Naive B cell (primary cell): ENCODE measurements at regions not wholly inside any gene's neighbourhood (a gene's known extent, or its start where the extent isn't known, plus 50 kb on each side); places are given as distances from the start of the nearest gene placed in this dataset.

Experiments used
- ATAC-seq, 2 donors: fragments of 150-1000 bp; cut with Tn5 transposase; 2 replicates each; pipeline ENCODE4 v1.10.0; 2021; ENCODE audit warnings: low read depth in 2 of 2, mild to moderate bottlenecking in 2 of 2, moderate library complexity in 2 of 2
- DNase-seq: peaks from one replicate; pipeline ENCODE4 v3.0.0; 2022
- H3K27ac Mint-ChIP-seq, 6 donors: one replicate each; pipeline ENCODE4 v1.8.0; 2020 to 2022; ENCODE audit warnings: mild to moderate bottlenecking in 6 of 6, mixed read lengths in 6 of 6, moderate library complexity in 5 of 6, inconsistent platforms in 2 of 6
- H3K27me3 Mint-ChIP-seq, 3 donors: one replicate each; pipeline ENCODE4 v1.8.0; 2021 to 2022; ENCODE audit warnings: mixed read lengths in 3 of 3, mild to moderate bottlenecking in 1 of 3
- H3K36me3 Mint-ChIP-seq, 2 donors: one replicate each; pipeline ENCODE4 v1.8.0; 2020 to 2022; ENCODE audit warnings: mixed read lengths in 2 of 2, inconsistent platforms in 1 of 2, mild to moderate bottlenecking in 1 of 2
- H3K4me1 Mint-ChIP-seq, 3 donors: one replicate each; pipeline ENCODE4 v1.8.0; 2020 to 2022; ENCODE audit warnings: mixed read lengths in 3 of 3, inconsistent platforms in 1 of 3, mild to moderate bottlenecking in 1 of 3, moderate library complexity in 1 of 3
- H3K4me3 Mint-ChIP-seq, 8 donors: one replicate each; pipeline ENCODE4 v1.8.0; 2020 to 2022; ENCODE audit warnings: mild to moderate bottlenecking in 8 of 8, mixed read lengths in 8 of 8, moderate library complexity in 8 of 8, inconsistent platforms in 2 of 8
- H3K9me3 Mint-ChIP-seq, 7 donors: one replicate each; pipeline ENCODE4 v1.8.0; 2020 to 2022; ENCODE audit warnings: mixed read lengths in 7 of 7, mild to moderate bottlenecking in 5 of 7, inconsistent platforms in 2 of 7, moderate library complexity in 1 of 7

DNA sequence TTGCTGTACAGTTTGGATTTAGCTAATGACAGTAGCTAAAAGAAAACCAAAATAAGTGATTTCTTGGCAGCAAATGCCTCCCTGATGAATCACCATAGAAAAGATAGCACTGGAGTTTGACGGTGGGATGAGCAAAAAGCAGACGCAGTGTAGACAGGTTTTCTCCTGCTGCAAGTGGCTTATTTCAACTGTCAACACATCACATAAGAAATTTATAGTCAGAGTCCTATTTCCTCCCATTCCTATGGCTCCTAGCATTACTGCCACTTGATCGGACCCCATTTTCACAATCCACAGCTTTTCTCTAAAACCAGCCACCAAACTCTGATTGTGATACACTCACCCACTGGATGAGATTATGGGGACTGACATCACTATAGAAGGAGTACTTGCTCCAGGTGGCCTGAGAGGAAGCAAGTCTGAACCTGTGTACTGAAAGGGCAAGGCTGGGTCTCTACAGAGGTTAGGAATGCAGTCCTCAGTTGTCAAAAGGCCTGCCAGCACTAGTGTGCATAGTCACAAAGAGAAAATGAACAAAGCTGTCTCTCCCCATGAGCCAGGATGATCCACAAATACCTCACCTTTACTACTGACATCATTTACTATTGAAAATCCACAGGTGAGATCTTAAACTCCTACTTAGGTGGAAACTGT lies 359.8 kb downstream of the LTN1 start:
- Mint-ChIP-seq H3K27ac (no peak overlapping the region), H3K4me1 (peaks cover 0 to 5% (median 5%) of the 10 kb centered on the region in 3 donors), H3K9me3 (peaks cover 0 to under 1% (median 0%) of the 10 kb centered on the region in 7 donors), H3K4me3 (no peak overlapping the region), H3K36me3 (peaks cover 2 to 4% of the 10 kb centered on the region in 2 donors), H3K27me3 (peaks cover 0 to 4% (median 1%) of the 10 kb centered on the region in 3 donors)
- DNase-seq = no peak
- ATAC-seq = no peak

GRCh38 chr21:28627691-28628090 lies 365.0 kb downstream of the LTN1 start:
- DNase-seq = no peak
- H3K4me1 Mint-ChIP-seq = no peaks in the 10 kb centered on the region

GRCh38 chr21:28627261-28627660 lies 365.4 kb downstream of the LTN1 start:
- Mint-ChIP-seq H3K4me1 (no peaks in the 10 kb centered on the region), H3K27ac (no peak overlapping the region), H3K9me3 (peaks cover 0 to 14% (median 8%) of the 10 kb centered on the region in 7 donors), H3K36me3 (peaks cover 0 to 4% of the 10 kb centered on the region in 2 donors), H3K4me3 (no peak overlapping the region), H3K27me3 (no peaks in the 10 kb centered on the region)
- ATAC-seq (no peak), DNase-seq (no peak)

More at GRCh38 chr21:28627691-28628090, 365.0 kb downstream of the LTN1 start:
- Mint-ChIP-seq H3K27me3 (no peaks in the 10 kb centered on the region), H3K36me3 (peaks cover 0 to 4% of the 10 kb centered on the region in 2 donors), H3K9me3 (peaks cover 0 to 13% (median 6%) of the 10 kb centered on the region in 7 donors), H3K4me3 (no peak overlapping the region), H3K27ac (no peak overlapping the region)
- no peak for ATAC-seq

- DNase-seq (no peak), ATAC-seq (no peak)
- Mint-ChIP-seq H3K27ac (no peak overlapping the region), H3K27me3 (peaks cover 0 to 5% (median 0%) of the 10 kb centered on the region in 3 donors), H3K4me1 (no peaks in the 10 kb centered on the region), H3K4me3 (no peak overlapping the region), H3K36me3 (peaks cover 12 to 13% of the 10 kb centered on the region in 2 donors), H3K9me3 (peaks cover 0 to 14% (median 9%) of the 10 kb centered on the region in 7 donors)
These were observed 368.1 kb downstream of the LTN1 start for GRCh38 chr21:28624626-28625025.

DNA sequence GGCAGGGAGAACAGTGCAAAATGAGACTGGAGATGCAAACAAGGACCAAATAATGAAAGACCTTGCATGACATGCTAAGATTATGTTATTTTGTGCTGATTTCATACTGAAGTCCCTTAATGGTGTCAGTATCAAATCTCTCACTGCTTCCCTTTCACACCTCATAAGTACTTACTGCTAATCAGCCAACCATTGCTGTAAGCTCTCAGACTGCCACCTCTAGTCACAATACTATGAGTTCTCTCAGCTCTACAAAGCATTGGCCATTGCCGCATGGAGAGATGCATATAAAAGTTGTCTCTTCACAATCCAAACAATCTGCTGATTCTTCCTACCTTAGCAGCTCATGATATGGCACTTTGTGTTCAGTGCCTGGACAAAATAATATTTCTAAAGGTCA lies 375.4 kb downstream of the LTN1 start:
- no peak for DNase-seq
- ATAC-seq = no peak
- Mint-ChIP-seq H3K4me3 (no peak overlapping the region), H3K27me3 (peaks cover 0 to 5% (median 0%) of the 10 kb centered on the region in 3 donors), H3K36me3 (peaks cover 9 to 12% of the 10 kb centered on the region in 2 donors), H3K27ac (peak overlapping the region in 2 of 6 donors; percentile 3 to 80), H3K4me1 (no peaks in the 10 kb centered on the region), H3K9me3 (peaks cover 0 to 3% (median 0%) of the 10 kb centered on the region in 7 donors)

DNA sequence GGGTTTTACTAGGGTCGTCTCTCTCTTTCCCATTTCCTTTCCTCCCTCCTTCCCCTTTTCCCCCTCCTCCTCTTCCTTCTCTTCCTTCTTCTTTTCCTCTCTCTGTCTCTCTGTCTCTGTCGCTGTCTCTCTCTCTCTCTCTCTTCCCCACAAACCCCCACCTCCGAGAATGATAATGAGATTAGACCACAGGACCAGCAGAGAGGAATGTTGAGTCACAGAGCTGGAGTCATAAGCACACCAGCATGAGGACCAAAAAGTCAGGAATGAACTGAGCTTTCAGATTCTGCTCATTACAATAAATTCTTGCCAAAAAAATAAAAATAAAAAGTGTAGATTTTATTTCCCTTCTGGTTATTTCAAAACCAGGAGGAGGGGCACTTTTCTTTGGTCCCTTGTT lies 377.4 kb downstream of the LTN1 start:
- no peaks in the 10 kb centered on the region for H3K9me3 Mint-ChIP-seq
- no peaks in the 10 kb centered on the region for H3K27me3 Mint-ChIP-seq
- DNase-seq = no peak
- no peak overlapping the region for H3K4me3 Mint-ChIP-seq
- no peaks in the 10 kb centered on the region for H3K4me1 Mint-ChIP-seq
- no peak for ATAC-seq
- no peak overlapping the region for H3K27ac Mint-ChIP-seq
- no peaks in the 10 kb centered on the region for H3K36me3 Mint-ChIP-seq

- no peaks in the 10 kb centered on the region for H3K27me3 Mint-ChIP-seq
- ATAC-seq = no peak
- peaks cover 0 to 3% (median 0%) of the 10 kb centered on the region in 7 donors for H3K9me3 Mint-ChIP-seq
- no peak overlapping the region for H3K4me3 Mint-ChIP-seq
- no peaks in the 10 kb centered on the region for H3K36me3 Mint-ChIP-seq
- no peaks in the 10 kb centered on the region for H3K4me1 Mint-ChIP-seq
- no peak overlapping the region for H3K27ac Mint-ChIP-seq
- DNase-seq = no peak
These were observed 377.9 kb downstream of the LTN1 start for GRCh38 chr21:28614791-28615190.

GRCh38 chr21:28608646-28609045 lies 384.0 kb downstream of the LTN1 start:
- no peak overlapping the region for H3K4me3 Mint-ChIP-seq
- H3K9me3 Mint-ChIP-seq = peaks cover 0 to 13% (median 4%) of the 10 kb centered on the region in 7 donors
- DNase-seq (no peak), ATAC-seq (no peak)
- peaks cover 7 to 9% of the 10 kb centered on the region in 2 donors for H3K36me3 Mint-ChIP-seq
- peaks cover 13 to 30% (median 22%) of the 10 kb centered on the region in 3 donors for H3K4me1 Mint-ChIP-seq
- no peaks in the 10 kb centered on the region for H3K27me3 Mint-ChIP-seq
- H3K27ac Mint-ChIP-seq = peak overlapping the region in 2 of 6 donors; percentile 54 to 92

DNA sequence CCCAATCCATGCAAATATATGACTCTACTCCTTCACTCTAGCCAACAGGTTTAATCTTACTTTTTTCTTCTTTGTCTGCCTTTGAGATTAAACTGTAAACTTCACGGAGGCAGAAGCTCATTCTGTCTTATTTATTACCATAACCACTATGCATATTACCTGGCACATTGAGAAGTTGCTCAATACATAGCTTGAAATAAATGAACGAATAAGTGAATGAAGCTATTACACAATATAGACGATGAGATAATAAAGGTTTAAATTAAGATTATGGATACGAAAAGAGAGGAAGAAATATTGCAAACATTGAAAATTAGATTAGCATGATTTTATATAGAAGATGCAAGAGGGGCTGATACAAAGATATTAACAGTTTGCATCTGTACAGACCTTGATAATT lies 385.1 kb downstream of the LTN1 start:
- ATAC-seq (no peak), DNase-seq (no peak)
- Mint-ChIP-seq H3K27ac (no peak overlapping the region), H3K9me3 (peaks cover 0 to 13% (median 4%) of the 10 kb centered on the region in 7 donors), H3K36me3 (peaks cover 7 to 9% of the 10 kb centered on the region in 2 donors), H3K27me3 (no peaks in the 10 kb centered on the region), H3K4me3 (no peak overlapping the region), H3K4me1 (peaks cover 13 to 31% (median 23%) of the 10 kb centered on the region in 3 donors)

GRCh38 chr21:28604946-28605537 lies 387.6 kb downstream of the LTN1 start:
- ATAC-seq = peak; percentile 100
- peaks cover 13 to 31% (median 23%) of the 10 kb centered on the region in 3 donors for H3K4me1 Mint-ChIP-seq
- H3K4me3 Mint-ChIP-seq = peak overlapping the region in 5 of 8 donors; percentile 27 to 53 (median 42)
- peaks cover 7 to 23% of the 10 kb centered on the region in 2 donors for H3K36me3 Mint-ChIP-seq
- peak; percentile 42 for DNase-seq
- peak overlapping the region in 1 of 6 donors; percentile 86 for H3K27ac Mint-ChIP-seq
- H3K9me3 Mint-ChIP-seq = peaks cover 8 to 29% (median 16%) of the 10 kb centered on the region in 7 donors
- H3K27me3 Mint-ChIP-seq = no peaks in the 10 kb centered on the region

DNA sequence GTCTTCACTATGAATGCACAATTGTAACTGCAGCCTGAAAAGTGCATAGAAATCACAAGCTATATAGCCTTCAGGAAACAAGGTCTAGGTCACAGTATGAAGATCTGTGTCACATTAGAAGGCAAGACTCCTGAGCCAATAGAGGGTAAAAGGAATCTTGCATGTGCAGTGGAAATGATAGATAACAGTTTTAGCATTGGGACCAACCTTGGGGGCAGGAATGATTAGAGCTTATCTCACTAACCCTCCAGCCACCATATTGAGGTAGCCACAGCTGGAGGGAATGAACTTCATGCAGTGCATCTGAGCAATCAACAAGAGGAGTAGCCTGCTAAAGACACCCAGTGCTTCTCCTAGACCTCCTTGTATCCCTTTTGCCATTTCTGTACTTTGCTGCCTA lies 390.1 kb downstream of the LTN1 start:
- Mint-ChIP-seq H3K4me3 (no peak overlapping the region), H3K27ac (no peak overlapping the region), H3K9me3 (peaks cover 15 to 42% (median 28%) of the 10 kb centered on the region in 7 donors), H3K27me3 (peaks cover 0 to under 1% (median 0%) of the 10 kb centered on the region in 3 donors), H3K4me1 (peaks cover 8 to 25% (median 18%) of the 10 kb centered on the region in 3 donors), H3K36me3 (peaks cover 15 to 33% of the 10 kb centered on the region in 2 donors)
- ATAC-seq (no peak), DNase-seq (no peak)

DNA sequence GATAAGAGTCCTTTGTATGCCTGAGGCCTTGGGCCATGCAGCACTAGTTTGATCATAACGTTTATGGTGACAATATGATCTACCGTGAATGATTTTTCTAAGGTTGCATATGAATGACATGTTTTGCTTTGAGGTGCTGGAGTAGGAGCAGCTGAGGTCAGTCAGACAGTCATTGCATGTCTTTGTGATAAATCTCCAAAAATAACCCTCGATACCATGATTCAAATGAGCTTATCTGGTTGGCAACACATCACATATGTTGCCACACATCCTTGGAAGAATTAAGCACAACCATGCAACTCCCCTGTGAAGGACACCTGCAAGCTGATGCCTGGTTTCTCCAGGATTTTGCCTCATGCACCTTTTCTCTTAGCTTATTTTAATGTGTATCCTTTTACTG lies 394.5 kb downstream of the LTN1 start:
- ATAC-seq (no peak), DNase-seq (no peak)
- H3K27me3 Mint-ChIP-seq = peaks cover 0 to 5% (median 0%) of the 10 kb centered on the region in 3 donors
- H3K9me3 Mint-ChIP-seq = peaks cover 18 to 45% (median 34%) of the 10 kb centered on the region in 7 donors
- H3K27ac Mint-ChIP-seq = no peak overlapping the region
- H3K4me1 Mint-ChIP-seq = no peaks in the 10 kb centered on the region
- peaks cover 17 to 39% of the 10 kb centered on the region in 2 donors for H3K36me3 Mint-ChIP-seq
- H3K4me3 Mint-ChIP-seq = no peak overlapping the region

- no peak overlapping the region for H3K4me3 Mint-ChIP-seq
- H3K27ac Mint-ChIP-seq = no peak overlapping the region
These were observed 400.3 kb downstream of the LTN1 start for GRCh38 chr21:28592205-28592865.

More at GRCh38 chr21:28592205-28592865, 400.3 kb downstream of the LTN1 start:
- ATAC-seq = no peak
- H3K4me1 Mint-ChIP-seq = peaks cover 4 to 10% (median 6%) of the 10 kb centered on the region in 3 donors
- H3K9me3 Mint-ChIP-seq = peaks cover under 1 to 27% (median 8%) of the 10 kb centered on the region in 7 donors
- H3K36me3 Mint-ChIP-seq = peaks cover 4 to 5% of the 10 kb centered on the region in 2 donors
- no peak for DNase-seq
- H3K27me3 Mint-ChIP-seq = peaks cover 0 to 3% (median 0%) of the 10 kb centered on the region in 3 donors
